LNCaP clone FGC (cell line): ENCODE measurements at regions not wholly inside any gene's neighbourhood (a gene's known extent, or its start where the extent isn't known, plus 50 kb on each side); places are given as distances from the start of the nearest gene placed in this dataset.

ENCODE experiments used
- DNase-seq: peaks from one replicate; pipeline ENCODE4 v3.0.0-alpha.2; 2011; ENCODE audit warnings: low read depth
- H3K4me3 ChIP-seq: 2 replicates; pipeline ENCODE4 v1.5.1; 2011; ENCODE audit warnings: mild to moderate bottlenecking, low read depth, low read length, control low read depth
- CTCF ChIP-seq: IDR thresholded peaks from 2 replicates; pipeline ENCODE4 v1.5.1; 2012; ENCODE audit warnings: mild to moderate bottlenecking; ENCODE audit not compliant: control insufficient read depth, insufficient read depth; ENCODE audit errors: extremely low read depth

GRCh38 chr6:56771189-56771588 is 128.5 kb upstream of the DST start:
- TF ChIP-seq CTCF: no peak
- H3K4me3 ChIP-seq: no peak overlapping the region
- DNase-seq: no peak

DNA sequence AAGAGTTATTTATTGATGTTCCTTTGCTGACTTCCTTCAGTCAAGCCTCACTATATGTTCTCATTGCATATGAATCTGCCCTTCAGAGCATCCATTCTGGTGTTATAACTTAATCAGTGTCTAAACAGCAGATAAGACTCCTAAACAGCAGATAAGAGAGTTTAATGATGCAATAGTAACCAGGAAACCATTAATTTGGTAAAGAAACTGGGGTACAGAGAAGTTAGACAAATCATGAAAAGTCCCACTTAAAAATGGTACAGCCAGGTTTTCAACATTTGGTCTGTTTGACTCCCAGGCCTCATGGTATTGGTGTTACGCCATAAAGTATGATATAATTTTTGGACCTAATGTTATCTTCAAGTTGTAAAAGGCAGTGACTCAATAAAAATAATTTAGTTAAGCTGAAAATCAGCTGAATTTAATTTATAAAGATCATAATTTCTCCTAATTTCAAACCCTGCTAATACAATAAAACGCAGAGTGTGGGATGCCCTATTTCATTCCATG is 127.4 kb upstream of the DST start:
- DNase-seq: no peak
- TF ChIP-seq CTCF: no peak
- no peak overlapping the region for H3K4me3 ChIP-seq

- no peak overlapping the region for H3K4me3 ChIP-seq
- TF ChIP-seq CTCF: peak; percentile 40
- DNase-seq: no peak
These were observed 125.3 kb upstream of the DST start for GRCh38 chr6:56767892-56768531.

DNA sequence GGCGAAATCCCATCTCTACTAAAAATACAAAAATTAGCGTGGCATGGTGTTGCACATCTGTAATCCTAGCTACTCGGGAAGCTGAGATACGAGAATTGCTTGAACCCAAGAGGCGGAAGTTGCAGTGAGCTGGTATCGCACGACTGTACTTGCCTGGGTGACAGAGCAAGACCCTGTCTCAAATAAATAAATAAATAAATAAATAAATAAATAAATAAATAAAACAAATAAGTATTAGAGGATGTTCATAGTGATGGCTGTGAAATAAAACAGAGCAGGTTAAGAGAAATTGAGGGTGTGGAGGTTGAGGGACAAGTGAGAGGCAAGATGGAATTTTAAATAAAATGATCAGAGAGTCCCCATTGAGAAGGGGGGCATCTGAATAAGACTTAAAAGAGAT is 124.7 kb upstream of the DST start:
- no peak for TF ChIP-seq CTCF
- H3K4me3 ChIP-seq: no peak overlapping the region
- DNase-seq: no peak

- DNase-seq: no peak
- no peak overlapping the region for H3K4me3 ChIP-seq
- no peak for TF ChIP-seq CTCF
These were observed 124.1 kb upstream of the DST start for GRCh38 chr6:56766806-56767178.

DNA sequence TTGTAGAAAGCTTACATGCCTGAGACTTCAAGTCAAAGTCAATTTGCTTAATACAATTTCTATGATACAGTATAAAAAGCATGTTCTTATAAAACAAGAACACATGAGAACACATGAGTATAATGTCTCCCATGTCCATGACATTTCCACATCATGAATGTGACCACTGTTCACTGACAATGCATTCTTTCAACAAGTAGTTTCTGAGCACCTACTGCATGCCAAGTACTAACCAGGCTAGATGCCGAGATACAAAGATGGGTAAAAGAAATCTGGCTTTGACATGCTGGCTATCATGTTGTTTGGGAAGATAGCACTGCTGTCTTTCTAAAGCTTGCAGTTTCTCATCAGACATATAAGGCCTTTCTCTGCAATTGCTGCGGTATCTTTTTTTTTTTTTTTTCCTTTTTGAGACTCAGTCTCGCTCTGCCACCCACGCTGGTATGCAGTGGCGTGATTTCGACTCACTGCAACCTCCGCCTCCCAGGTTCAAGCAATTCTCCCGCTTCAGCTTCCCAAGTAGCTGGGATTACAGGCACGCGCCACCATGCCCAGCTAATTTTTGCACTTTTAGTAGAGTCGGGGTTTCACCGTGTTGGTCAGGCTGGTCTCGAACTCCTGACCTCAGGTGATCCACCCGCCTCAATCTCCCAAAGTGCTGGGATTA is 123.6 kb upstream of the DST start:
- no peak for DNase-seq
- H3K4me3 ChIP-seq: no peak overlapping the region
- TF ChIP-seq CTCF: no peak
